Stimulated activated CD8-positive, alpha-beta memory T cell treated with anti-CD3 and anti-CD28 coated beads, Interleukin-15, amount 100 ng/mL, for 48 hours (primary cell): ENCODE measurements at regions not wholly inside any gene's neighbourhood (a gene's known extent, or its start where the extent isn't known, plus 50 kb on each side); places are given as distances from the start of the nearest gene placed in this dataset.
A peak's percentile ranks its signal among the peaks of the same experiment; 100 is the strongest.
"Not testable (repeated sequence)": the region's sequence is repeated elsewhere in the genome, so short reads cannot be mapped to it uniquely, and the experiment has no call there.

Experiments used
- DNase-seq, 2 donors: peaks; one replicate each; pipeline ENCODE4 v3.0.0-alpha.2; 2020; ENCODE audit warnings: low read depth in 2 of 2

DNA sequence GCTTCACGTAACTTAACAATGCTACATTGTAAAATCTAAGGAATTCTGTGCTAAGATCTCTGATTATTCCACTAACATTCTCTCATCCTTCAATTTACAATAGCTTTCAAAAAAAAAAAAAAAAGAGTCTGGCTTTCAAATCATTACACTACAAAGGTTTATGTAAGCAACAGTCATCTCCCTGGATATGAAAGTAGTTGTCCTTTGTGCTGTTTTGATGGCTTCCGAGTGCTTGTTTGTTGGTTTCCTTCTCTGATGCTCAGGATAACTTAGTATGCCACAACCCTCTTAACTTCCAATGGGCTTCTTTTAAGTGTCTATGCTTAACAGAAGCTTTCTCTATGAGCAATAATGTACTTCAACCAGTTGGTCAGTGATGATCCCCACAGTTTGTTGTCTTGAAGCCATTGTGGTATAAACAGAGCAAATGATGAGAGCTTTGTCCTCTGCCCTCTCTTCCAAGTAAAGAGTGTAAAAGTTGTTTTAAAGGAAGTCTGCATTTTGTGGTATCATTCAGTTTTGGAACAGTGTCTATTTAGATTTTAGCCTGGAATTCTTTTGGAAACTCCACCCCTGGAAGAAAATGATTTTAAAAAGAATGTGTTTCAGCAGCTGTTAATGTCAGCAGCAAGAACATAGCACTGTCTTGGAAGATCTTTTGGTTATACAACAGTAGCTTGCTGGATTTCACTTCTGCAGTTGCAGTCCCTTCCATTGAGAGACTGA lies 396.1 kb upstream of the RGS6 start:
- DNase-seq = no peak

DNA sequence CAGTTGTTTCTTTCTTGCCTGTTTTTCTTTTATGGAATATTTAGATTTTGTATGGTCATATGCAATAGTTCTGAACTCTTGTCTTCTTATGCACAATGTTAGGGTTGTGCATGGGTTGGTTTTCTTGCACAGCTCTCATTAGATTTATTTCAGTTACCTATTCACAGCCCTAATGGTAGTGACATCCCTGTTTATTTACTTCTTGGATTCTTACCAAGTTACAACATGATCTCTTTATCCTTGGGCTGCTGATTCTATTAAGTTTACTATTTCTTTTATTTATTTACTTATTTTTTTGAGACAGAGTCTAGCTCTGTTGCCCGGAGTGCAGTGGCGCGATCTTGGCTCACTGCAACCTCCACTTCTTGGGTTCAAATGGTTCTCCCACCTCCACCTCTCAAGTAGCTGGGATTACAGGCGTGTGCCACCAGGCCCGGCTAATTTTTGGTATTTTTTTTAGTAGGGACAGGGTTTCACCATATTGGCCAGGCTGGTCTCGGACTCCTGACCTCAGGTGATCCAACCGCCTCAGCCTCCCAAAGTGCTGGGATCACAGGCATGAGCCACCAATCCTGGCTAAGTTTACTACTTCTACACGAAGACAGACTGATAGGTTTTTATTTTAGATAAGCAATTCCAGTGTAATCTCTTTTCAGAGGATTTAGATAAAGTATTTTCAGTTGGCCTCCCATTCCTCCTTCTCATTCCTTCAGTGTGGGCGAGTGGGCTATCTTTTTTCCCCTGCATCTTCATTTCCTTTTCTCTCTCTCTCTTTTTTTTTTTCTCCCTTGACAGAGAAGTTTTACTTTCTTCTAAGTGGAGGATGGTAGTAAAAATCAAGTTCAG lies 395.1 kb upstream of the RGS6 start:
- DNase-seq = no peak

GRCh38 chr14:71538288-71538687 lies 393.9 kb upstream of the RGS6 start:
- DNase-seq = no peak

- DNase-seq = no peak
Observed at GRCh38 chr14:71538938-71539649, 393.1 kb upstream of the RGS6 start.

DNA sequence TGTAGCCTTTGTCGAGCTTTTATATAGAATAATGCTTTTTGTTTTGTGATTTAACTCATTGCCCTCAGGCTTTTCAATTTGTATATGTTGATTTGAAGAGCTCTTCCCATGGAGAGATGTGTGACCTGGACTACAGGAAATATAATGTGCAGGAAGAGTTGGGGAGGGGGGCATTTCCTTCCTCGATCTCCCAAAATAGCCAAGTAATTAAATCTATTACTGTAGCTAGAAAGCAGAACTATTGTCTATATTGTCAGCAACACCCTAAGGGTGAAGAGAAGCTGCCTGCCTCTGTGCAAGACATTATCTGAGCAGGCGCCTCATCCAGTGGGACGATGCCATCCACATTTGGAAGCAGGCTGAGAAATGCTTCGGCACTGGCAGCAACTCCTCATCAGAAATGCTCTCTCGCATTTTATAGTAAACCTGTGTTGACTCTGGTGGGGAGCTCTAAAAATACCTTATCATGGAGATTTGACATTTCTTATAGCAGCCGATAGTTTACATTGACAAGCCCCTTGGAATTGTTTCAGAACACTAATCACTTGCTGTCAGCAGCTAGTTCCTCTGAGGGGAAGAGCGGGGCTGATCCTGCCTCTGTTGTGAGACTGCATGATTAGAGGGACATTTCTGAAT lies 392.5 kb upstream of the RGS6 start:
- DNase-seq = no peak

- DNase-seq = no peak
Observed at GRCh38 chr14:71541271-71541670, 391.0 kb upstream of the RGS6 start.

DNA sequence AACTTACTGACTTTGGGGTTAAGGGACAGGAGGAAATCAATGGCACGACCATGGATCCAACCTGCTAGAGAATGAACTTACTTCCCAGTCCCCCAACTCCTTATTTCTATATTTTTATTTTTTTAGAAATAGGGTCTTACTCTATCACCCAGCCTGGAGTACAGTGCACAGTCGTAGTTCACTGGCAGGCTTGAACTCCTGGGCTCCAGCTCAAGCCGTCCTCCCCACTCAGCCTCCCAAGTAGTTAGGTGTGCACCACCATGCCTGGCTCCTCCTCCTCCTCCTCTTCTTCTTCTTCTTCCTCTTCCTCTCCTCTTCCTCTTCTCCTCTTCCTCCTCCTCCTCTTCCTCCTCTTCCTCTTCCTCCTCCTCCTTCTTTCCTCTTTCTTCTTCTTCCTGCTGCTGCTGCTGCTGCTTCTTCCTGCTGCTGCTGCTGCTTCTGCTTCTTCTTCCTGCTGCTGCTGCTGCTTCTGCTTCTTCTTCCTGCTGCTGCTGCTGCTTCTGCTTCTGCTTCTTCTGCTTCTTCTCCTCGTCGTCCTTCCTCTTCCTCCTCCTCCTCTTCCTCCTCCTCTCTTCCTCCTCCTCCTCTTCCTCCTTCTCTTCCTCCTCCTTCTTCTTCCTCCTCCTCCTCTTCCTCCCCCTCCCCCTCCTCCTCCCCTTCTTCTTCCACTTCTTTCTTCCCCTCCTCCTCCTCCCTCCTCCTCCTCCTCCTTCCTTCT lies 390.1 kb upstream of the RGS6 start:
- no peak for DNase-seq

GRCh38 chr14:71549421-71550050 lies 382.7 kb upstream of the RGS6 start:
- DNase-seq = no peak

- no peak for DNase-seq
Observed at GRCh38 chr14:71550367-71550766, 381.9 kb upstream of the RGS6 start.

DNA sequence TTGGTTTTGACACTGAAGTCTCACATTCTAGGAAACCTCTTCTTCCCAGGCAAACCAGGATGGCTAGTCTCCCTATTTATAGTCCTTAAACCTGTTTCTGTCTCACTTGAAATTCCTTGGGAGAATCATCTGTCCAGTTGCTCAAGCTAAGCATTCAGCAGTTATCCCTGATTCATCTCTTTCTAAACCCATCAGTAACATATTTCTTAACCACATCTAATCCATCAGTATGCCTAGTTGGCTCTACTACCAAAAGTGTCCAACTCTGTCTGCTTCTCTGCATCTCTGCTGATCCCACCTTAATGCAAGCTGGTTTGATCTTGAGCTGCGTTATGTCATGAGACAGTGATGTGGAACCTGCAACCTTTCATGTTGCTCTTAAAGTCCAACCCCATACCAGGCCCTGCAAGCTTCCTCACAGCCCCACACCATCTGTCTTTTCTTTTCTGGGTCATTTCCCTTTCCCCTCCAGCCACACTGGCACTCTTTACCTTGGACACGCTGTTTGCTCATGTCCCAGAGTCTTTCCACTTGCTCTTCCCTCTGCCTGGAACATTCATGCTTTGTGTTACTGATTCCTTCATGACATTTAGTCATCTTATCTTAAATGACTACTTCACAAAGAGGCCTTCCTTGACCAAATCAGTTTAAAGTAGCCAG lies 380.8 kb upstream of the RGS6 start:
- DNase-seq = no peak

GRCh38 chr14:71552809-71553208 lies 379.4 kb upstream of the RGS6 start:
- DNase-seq = no peak

DNA sequence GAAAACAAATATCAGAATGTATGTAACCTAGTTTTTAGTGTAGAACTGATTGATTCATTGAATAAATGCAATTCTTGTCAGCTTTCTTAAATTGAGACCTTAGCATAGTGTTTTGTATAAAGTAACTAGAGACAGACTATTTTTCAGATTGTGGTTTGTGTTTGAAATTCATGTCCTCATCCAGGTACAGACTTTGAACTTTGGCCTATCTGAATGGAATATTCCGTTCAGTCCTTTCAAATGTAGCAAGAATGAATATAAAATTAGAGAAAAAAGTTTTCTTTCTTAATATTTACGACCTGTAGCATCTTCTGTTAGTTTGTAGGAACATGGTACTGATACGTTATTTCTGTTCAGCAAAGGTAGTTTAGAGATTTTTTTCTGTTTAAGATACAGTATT lies 378.4 kb upstream of the RGS6 start:
- DNase-seq = no peak

GRCh38 chr14:71554323-71554722 lies 377.9 kb upstream of the RGS6 start:
- no peak for DNase-seq

DNA sequence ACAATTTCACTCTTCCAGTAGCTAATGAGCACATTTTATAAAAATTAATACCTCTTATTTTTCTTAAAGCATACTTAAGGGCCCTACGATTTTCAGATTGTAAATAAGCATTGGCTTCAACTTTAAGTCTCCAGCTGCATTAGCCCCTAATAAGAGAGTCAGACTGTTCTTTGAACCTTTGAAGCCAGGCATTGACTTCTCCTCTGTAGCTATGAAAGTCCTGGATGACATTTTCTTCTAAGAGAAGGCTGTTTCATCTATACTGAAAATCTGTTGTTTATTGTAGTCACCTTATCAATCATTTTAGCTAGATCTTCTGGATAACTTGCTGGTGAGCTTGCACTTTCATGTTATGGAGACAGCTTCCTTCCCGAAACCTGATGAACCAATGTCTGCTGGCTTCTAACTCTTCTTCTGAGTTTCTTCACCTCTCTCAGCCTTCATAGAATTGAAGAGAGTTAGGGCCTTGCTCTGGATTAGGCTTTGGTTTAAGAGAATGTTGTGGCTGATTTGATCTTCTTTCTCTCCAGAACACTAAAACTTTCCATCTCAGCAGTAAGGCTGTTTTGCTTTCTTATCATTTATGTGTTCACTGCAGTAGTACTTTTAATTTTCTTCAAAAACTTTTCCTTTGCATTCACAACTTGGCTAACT lies 377.1 kb upstream of the RGS6 start:
- DNase-seq = no peak

DNA sequence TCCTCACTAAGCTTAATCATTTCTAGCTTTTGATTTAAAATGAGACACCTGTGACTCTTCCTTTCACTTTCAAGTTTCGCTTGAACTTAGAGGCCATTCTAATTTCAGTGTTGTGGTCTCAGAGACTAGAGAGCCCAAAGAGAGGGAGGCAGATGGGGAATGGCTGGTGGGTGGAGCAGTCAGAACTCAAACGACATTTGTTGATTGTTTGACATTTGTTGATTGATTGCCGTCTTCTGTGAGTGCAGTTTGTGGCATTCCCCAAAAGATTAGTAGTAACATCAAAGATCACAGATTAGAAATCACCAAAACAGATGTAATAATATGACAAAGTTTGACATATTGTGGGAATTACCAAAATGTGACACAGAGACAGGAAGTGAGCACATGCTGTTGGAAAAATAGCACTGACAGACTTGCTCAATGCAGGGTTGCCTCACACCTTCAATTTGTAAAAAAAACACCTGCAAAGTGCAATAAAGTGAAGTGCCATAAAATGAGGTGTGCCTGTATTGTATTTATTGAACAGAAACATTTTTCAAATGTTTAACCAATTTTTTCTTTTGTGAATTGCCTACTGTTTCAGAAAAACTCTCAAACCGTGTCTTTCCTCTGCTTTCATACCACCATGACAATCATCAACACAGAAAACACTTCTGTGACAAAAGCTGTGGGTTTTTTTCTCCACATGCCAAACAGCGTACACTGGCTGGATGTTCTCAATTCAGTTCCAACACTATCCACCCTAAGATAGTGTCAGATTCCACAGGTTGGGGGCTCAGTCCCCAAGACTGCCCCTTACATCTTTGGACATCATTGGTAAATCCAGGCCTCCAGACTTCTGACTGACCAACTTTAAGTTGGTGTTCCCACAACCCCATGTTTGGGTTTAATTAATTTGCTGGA lies 376.3 kb upstream of the RGS6 start:
- peak; percentile 38 to 56 for DNase-seq

DNA sequence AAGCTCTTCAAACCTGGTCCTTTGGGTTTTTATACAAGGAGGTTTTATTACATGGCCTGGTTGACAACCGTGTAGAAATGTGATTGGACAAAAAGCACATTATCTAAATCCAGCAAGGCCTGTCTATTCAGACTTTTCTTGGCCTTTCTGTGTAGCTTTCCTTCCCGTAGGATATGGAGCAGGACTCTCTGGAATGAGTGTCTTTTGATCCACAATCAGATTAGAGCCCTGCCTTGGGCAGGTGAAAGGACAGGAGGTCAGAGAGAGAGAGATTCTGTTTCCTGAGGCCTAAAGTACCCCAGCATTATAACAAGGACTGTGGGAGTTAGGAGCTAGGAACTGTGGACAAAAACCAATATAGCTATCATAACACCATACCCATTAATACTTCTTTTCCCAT lies 375.5 kb upstream of the RGS6 start:
- DNase-seq = no peak

DNA sequence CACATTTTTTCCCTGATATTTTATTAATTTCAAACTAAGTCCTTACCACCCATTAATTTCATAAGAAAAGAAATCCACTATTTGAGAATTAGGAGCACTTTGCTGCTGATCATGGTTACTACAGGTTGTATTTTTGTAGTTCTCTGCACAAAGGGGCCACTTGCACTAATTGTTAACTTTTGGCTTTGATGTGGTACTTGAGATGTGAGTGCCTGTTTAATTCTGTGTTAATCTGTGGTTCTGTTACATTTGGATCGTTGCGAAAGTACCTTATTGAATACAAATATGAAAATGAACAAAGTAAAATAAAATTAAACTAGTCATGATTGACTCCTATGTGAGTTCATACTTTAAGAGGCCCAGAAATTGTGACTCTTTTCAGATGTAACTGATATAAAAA lies 374.9 kb upstream of the RGS6 start:
- no peak for DNase-seq

DNA sequence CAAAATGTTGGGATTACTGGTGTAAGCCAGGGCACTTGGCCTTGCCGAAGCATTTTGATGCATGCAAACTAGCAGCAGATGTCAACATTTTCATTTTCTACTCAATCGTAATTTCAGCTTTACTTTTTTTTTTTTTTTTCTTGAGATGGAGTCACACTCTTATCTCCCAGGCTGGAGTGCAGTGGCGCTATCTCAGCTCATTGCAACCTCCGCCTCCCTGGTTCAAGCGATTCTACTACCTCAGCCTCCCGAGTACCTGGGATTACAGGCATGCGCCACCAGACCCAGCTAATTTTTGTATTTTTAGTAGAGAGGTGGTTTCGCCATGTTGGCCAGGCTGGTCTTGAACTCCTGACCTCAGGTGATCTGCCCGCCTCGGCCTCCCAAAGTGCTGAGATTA lies 373.3 kb upstream of the RGS6 start:
- not testable (repeated sequence) for DNase-seq

DNA sequence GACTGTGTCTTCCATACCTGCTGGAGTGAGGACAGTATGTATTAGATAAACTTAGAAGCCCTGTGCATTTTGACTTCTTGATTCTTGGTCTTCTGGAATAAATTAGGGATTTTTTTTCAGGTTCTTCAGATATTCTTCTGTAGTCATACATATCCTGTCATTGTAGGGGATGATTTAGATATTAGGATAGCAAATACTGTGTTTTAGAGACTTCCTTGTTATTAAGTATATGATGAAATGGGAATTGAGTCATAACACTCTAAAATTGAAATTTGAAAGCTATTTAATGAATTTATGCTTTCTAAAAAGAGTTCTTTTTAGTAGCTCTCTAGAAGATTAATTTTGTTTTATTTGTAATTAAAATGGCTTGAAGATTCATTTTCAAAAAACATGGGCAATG lies 371.5 kb upstream of the RGS6 start:
- no peak for DNase-seq
